ENCODE measurements at regions not wholly inside any gene's neighbourhood (a gene's known extent, or its start where the extent isn't known, plus 50 kb on each side); places are given as distances from the start of the nearest gene placed in this dataset.
"Not testable (repeated sequence)": the region's sequence is repeated elsewhere in the genome, so short reads cannot be mapped to it uniquely, and the experiment has no call there.

- TF ChIP-seq CTCF (conservative IDR thresholded peaks at IDR 0.05; ENCODE audit: low read depth, low read length) = no peak
- DNase-seq (ENCODE audit: low read depth) = no peak
- H3K4me3 ChIP-seq (ENCODE audit: low read depth, low read length) = no peak overlapping the region
Observed at GRCh38 chr17:27950995-27951394, 57.8 kb upstream of the LYRM9 start.

DNA sequence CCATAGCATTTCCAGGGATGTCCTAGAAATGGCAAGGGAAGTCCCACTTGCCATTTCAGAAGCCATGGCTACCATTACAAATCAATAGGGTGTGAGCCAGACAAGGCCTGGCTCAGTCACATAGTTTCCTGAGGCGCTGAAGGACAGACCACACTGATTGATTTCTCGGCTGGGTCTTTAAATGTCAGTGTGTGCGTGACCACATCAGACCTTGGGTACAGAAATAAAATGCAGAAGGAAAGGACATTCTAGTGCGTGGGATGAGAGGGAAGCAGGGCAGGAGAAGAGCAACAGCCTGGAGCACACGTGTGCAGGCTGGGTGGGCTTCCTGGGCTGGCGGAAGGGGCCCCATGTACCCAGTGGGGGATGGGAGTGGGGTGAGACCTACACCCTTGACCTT, 58.7 kb upstream of the LYRM9 start:
- H3K4me3 ChIP-seq (ENCODE audit: low read depth, low read length) = no peak overlapping the region
- no peak for DNase-seq (ENCODE audit: low read depth)
- TF ChIP-seq CTCF (conservative IDR thresholded peaks at IDR 0.05; ENCODE audit: low read depth, low read length) = no peak

DNA sequence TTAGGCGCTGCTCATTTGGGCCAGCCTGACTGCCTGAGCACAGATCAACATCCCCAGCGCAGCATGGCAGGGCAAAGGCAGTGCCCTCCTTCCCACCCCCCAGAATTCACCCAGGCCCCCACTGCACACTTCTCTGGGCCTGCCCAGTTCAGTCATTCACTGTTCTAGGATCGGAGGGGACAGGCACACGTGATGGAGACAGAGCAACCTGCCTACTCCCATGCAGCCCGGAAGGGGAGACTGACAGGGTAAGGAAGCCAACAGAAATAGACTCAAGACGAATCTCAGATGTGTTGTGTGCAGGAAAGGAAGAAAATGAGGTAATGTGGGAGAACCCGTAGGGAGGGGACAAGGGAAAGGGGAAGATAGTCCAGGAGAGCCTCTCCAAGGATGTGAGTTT, 59.2 kb upstream of the LYRM9 start:
- DNase-seq (ENCODE audit: low read depth) = no peak
- no peak overlapping the region for H3K4me3 ChIP-seq (ENCODE audit: low read depth, low read length)
- TF ChIP-seq CTCF (conservative IDR thresholded peaks at IDR 0.05; ENCODE audit: low read depth, low read length) = no peak

DNA sequence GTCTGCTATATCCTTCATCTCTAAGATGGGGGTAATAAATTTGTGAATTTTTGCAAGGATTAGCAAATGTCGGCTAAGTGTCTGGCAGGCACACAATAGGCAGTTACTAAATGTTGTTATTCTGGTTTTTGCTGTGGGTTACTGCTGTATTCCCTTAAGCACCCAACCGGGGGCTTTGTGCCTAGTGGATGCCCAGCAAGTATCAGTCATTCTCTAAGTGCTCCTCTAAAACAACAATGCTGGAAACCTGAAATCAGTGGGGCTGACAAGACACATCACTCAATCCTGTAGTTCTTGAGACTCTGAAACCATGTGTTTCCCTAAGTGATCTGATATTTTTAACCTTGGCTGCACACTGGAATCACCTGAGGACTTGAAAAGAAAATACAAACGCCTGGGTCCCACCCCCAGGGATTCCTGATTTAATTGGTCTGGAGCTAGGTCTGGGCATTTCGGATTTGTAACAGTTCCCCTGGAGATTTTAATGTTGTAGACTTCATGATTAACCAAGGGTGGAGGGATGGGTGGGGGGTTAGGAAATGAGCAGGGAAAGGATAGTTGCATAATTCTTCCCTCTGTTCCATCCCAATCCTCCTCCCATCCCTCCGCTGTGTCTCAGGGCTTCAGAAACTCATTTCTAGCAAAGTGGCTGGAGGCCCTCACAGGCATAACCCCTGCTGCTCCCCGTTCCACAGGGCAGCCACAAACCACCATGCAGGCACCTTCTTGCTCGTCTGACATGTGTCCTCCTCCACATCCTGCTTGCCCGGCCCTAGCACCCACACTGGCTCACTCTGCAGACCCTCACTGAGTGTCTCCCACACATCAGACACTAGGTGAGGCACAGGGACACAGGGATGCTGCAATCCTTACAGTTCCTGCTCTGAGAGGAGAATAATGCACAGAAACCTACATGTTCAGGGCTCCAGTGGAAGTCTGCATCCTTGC, 61.7 kb upstream of the LYRM9 start:
- DNase-seq (ENCODE audit: low read depth) = no peak
- H3K4me3 ChIP-seq (ENCODE audit: low read depth, low read length) = no peak overlapping the region
- no peak for TF ChIP-seq CTCF (conservative IDR thresholded peaks at IDR 0.05; ENCODE audit: low read depth, low read length)

GRCh38 chr17:27956601-27957445, 63.7 kb upstream of the LYRM9 start:
- peak; percentile 40 for DNase-seq (ENCODE audit: low read depth)
- TF ChIP-seq CTCF (conservative IDR thresholded peaks at IDR 0.05; ENCODE audit: low read depth, low read length) = no peak
- no peak overlapping the region for H3K4me3 ChIP-seq (ENCODE audit: low read depth, low read length)

DNA sequence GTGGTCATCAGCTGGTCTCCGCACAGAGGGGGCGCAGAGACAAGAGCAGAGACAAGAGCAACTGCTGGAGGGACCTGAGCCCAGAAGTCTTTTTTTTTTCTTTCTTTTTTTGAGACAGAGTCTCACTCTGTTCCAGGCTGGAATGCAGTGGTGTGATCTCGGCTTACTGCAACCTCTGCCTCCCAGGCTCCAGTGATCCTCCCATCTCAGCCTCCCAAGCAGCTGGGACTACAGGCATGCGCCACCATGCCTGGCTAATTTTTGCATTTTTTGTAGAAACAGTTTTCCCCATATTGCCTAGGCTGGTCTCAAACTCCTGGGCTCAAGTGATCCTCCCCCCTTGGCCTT, 64.3 kb upstream of the LYRM9 start:
- DNase-seq (ENCODE audit: low read depth); H3K4me3 ChIP-seq (ENCODE audit: low read depth, low read length): not testable (repeated sequence)

GRCh38 chr17:27958708-27959381, 65.7 kb upstream of the LYRM9 start:
- no peak for TF ChIP-seq CTCF (conservative IDR thresholded peaks at IDR 0.05; ENCODE audit: low read depth, low read length)
- no peak for DNase-seq (ENCODE audit: low read depth)
- H3K4me3 ChIP-seq (ENCODE audit: low read depth, low read length) = no peak overlapping the region
